Spinal cord (tissue), 9 donors: ENCODE measurements at regions not wholly inside any gene's neighbourhood (a gene's known extent, or its start where the extent isn't known, plus 50 kb on each side); places are given as distances from the start of the nearest gene placed in this dataset.
"Not testable (repeated sequence)": the region's sequence is repeated elsewhere in the genome, so short reads cannot be mapped to it uniquely, and the experiment has no call there.

Experiments
- DNase-seq, 6 donors: peaks; one replicate each; pipeline versions ENCODE4 v3.0.0 to v3.0.0-alpha.2; 2013 to 2015; ENCODE audit warnings: low spot score in 6 of 6, low read depth in 4 of 6
- H3K27ac ChIP-seq: one replicate; pipeline ENCODE4 v1.5.1; 2013; ENCODE audit warnings: low read depth, low read length, control low read depth
- H3K27me3 ChIP-seq: one replicate; pipeline ENCODE4 v1.6.1; 2013; ENCODE audit warnings: low read length; ENCODE audit not compliant: control insufficient read depth, insufficient read depth
- H3K36me3 ChIP-seq: one replicate; pipeline ENCODE4 v1.6.1; 2013; ENCODE audit warnings: low read length; ENCODE audit not compliant: control insufficient read depth, insufficient read depth
- H3K4me1 ChIP-seq: one replicate; pipeline ENCODE4 v1.6.1; 2013; ENCODE audit warnings: low read length; ENCODE audit not compliant: control insufficient read depth, insufficient read depth
- H3K4me3 ChIP-seq: one replicate; pipeline ENCODE4 v1.5.1; 2013; ENCODE audit warnings: low read depth, low read length, control low read depth
- H3K9me3 ChIP-seq: one replicate; pipeline ENCODE4 v1.6.1; 2013; ENCODE audit warnings: low read length; ENCODE audit not compliant: control insufficient read depth, insufficient read depth
- WGBS: methylation state at CpG from one replicate; pipeline ENCODE4 v1.1.5; 2013; ENCODE audit warnings: missing lambda C conversion rate; ENCODE audit not compliant: insufficient coverage; 5-methylcytosine and 5-hydroxymethylcytosine counted together
- donor health status: healthy.

GRCh38 chr10:21393931-21394330 is 131.6 kb downstream of the SKIDA1 start:
- H3K9me3 ChIP-seq, result peaks cover 2% of the 10 kb centered on the region
- H3K27ac ChIP-seq, result no peak overlapping the region
- no peak for DNase-seq
- WGBS, result 100% methylated on average over 14 of the region's 20 CpGs
- H3K4me1 ChIP-seq, result no peaks in the 10 kb centered on the region
- no peak overlapping the region for H3K4me3 ChIP-seq
- no peaks in the 10 kb centered on the region for H3K36me3 ChIP-seq
- H3K27me3 ChIP-seq, result no peaks in the 10 kb centered on the region

GRCh38 chr10:21388589-21388988 is 136.9 kb downstream of the SKIDA1 start:
- peak in 1 of 6 donors; percentile 16 for DNase-seq
- Histone ChIP-seq H3K4me3 (no peak overlapping the region), H3K27ac (no peak overlapping the region), H3K36me3 (no peaks in the 10 kb centered on the region), H3K9me3 (no peaks in the 10 kb centered on the region), H3K27me3 (peaks cover 3% of the 10 kb centered on the region), H3K4me1 (no peaks in the 10 kb centered on the region)
- 44% methylated on average over 6 of the region's 8 CpGs for WGBS

- peak in 1 of 6 donors; percentile 28 for DNase-seq
- Histone ChIP-seq H3K36me3 (no peaks in the 10 kb centered on the region), H3K4me1 (no peaks in the 10 kb centered on the region), H3K27ac (no peak overlapping the region), H3K9me3 (no peaks in the 10 kb centered on the region), H3K27me3 (peaks cover 3% of the 10 kb centered on the region), H3K4me3 (no peak overlapping the region)
- WGBS, result 41% methylated on average over 3 of the region's 11 CpGs
Measured at GRCh38 chr10:21387868-21388267, 137.6 kb downstream of the SKIDA1 start.

GRCh38 chr10:21385996-21386585 is 139.4 kb downstream of the SKIDA1 start:
- Histone ChIP-seq H3K36me3 (no peaks in the 10 kb centered on the region), H3K4me1 (no peaks in the 10 kb centered on the region), H3K27ac (peak overlapping the region; percentile 57), H3K9me3 (no peaks in the 10 kb centered on the region), H3K27me3 (peaks cover 3% of the 10 kb centered on the region), H3K4me3 (no peak overlapping the region)
- WGBS, result 86% methylated on average over 2 of the region's 5 CpGs
- no peak for DNase-seq

- peaks cover 3% of the 10 kb centered on the region for H3K27me3 ChIP-seq
- no peak overlapping the region for H3K4me3 ChIP-seq
- H3K36me3 ChIP-seq, result no peaks in the 10 kb centered on the region
- H3K9me3 ChIP-seq, result no peaks in the 10 kb centered on the region
- peak overlapping the region; percentile 57 for H3K27ac ChIP-seq
- DNase-seq, result peak in 1 of 6 donors; percentile 54
- no CpG with 5 or more reads among the region's 1 CpG for WGBS
- H3K4me1 ChIP-seq, result no peaks in the 10 kb centered on the region
Measured at GRCh38 chr10:21385536-21385935, 139.9 kb downstream of the SKIDA1 start.

- H3K4me1 ChIP-seq, result no peaks in the 10 kb centered on the region
- H3K27me3 ChIP-seq, result no peaks in the 10 kb centered on the region
- no peak overlapping the region for H3K4me3 ChIP-seq
- H3K36me3 ChIP-seq, result no peaks in the 10 kb centered on the region
- WGBS, result no CpG with 5 or more reads among the region's 3 CpGs
- H3K27ac ChIP-seq, result no peak overlapping the region
- no peaks in the 10 kb centered on the region for H3K9me3 ChIP-seq
- no peak for DNase-seq
Measured at GRCh38 chr10:21379143-21379542, 146.3 kb downstream of the SKIDA1 start.

GRCh38 chr10:21375274-21375673 is 150.2 kb downstream of the SKIDA1 start:
- not testable (repeated sequence) for H3K36me3 ChIP-seq, H3K4me3 ChIP-seq, H3K9me3 ChIP-seq, DNase-seq, H3K4me1 ChIP-seq, H3K27me3 ChIP-seq, H3K27ac ChIP-seq
- WGBS, result no CpG with 5 or more reads among the region's 2 CpGs

GRCh38 chr10:21373881-21374280 is 151.6 kb downstream of the SKIDA1 start:
- DNase-seq, H3K36me3 ChIP-seq, H3K27ac ChIP-seq, H3K27me3 ChIP-seq, H3K4me1 ChIP-seq, H3K4me3 ChIP-seq, H3K9me3 ChIP-seq: not testable (repeated sequence)
- 90% methylated on average over 2 of the region's 3 CpGs for WGBS

- no peak overlapping the region for H3K4me3 ChIP-seq
- H3K9me3 ChIP-seq, result no peaks in the 10 kb centered on the region
- 20% methylated on average over 1 of the region's 4 CpGs for WGBS
- peak overlapping the region; percentile 57 for H3K27ac ChIP-seq
- H3K36me3 ChIP-seq, result no peaks in the 10 kb centered on the region
- peak in 2 of 6 donors; percentile 62 to 79 for DNase-seq
- H3K27me3 ChIP-seq, result no peaks in the 10 kb centered on the region
- H3K4me1 ChIP-seq, result peaks cover 7% of the 10 kb centered on the region
Measured at GRCh38 chr10:21372651-21373410, 152.7 kb downstream of the SKIDA1 start.

GRCh38 chr10:21369697-21370096 is 155.8 kb downstream of the SKIDA1 start:
- H3K27me3 ChIP-seq, result no peaks in the 10 kb centered on the region
- H3K36me3 ChIP-seq, result no peaks in the 10 kb centered on the region
- DNase-seq, result no peak
- H3K27ac ChIP-seq, result no peak overlapping the region
- no CpG with 5 or more reads among the region's 2 CpGs for WGBS
- peaks cover 7% of the 10 kb centered on the region for H3K4me1 ChIP-seq
- H3K9me3 ChIP-seq, result no peaks in the 10 kb centered on the region
- H3K4me3 ChIP-seq, result no peak overlapping the region
